GM23338 (cell line): ENCODE measurements at regions not wholly inside any gene's neighbourhood (a gene's known extent, or its start where the extent isn't known, plus 50 kb on each side); places are given as distances from the start of the nearest gene placed in this dataset.

ENCODE experiments used
- ATAC-seq: fragments of 200-7000 bp; cut with Tn5 transposase; 3 replicates; pipeline ENCODE4 v1.9.1; 2020
- DNase-seq: peaks from one replicate; pipeline ENCODE4 v3.0.0-alpha.2; 2015; ENCODE audit warnings: low spot score
- H2AFZ ChIP-seq: fragments of 200-600 bp; sonication (generic); 2 replicates; pipeline ENCODE4 v1.8.0; 2016; ENCODE audit warnings: antibody characterized with exemption, mild to moderate bottlenecking, moderate library complexity
- H3F3A ChIP-seq: fragments of 200-600 bp; sonication (generic); replicated peaks from 2 replicates; pipeline ENCODE4 v1.8.0; 2017; ENCODE audit warnings: antibody characterized with exemption, mixed run types, low read depth
- H3K27ac ChIP-seq: fragments of 200-600 bp; sonication (generic); 2 replicates; pipeline ENCODE4 v1.6.1; 2016; ENCODE audit warnings: low read depth
- H3K27me3 ChIP-seq: fragments of 200-600 bp; sonication (generic); 2 replicates; pipeline ENCODE4 v1.8.0; 2016; ENCODE audit warnings: mild to moderate bottlenecking, mixed run types, moderate library complexity; ENCODE audit not compliant: insufficient read depth
- H3K36me3 ChIP-seq: fragments of 200-600 bp; sonication (generic); 2 replicates; pipeline ENCODE4 v1.8.0; 2016; ENCODE audit warnings: mild to moderate bottlenecking; ENCODE audit not compliant: insufficient read depth
- H3K4me1 ChIP-seq: fragments of 200-600 bp; sonication (generic); 2 replicates; pipeline ENCODE4 v1.8.0; 2016; ENCODE audit warnings: mild to moderate bottlenecking, moderate library complexity; ENCODE audit not compliant: insufficient read depth
- H3K4me2 ChIP-seq: fragments of 200-600 bp; sonication (generic); 2 replicates; pipeline ENCODE4 v1.7.1; 2017; ENCODE audit warnings: mixed run types
- H3K4me3 ChIP-seq: fragments of 200-600 bp; sonication (generic); 2 replicates; pipeline ENCODE4 v1.6.1; 2016; ENCODE audit warnings: mixed run types
- H3K79me2 ChIP-seq: fragments of 200-600 bp; sonication (generic); replicated peaks from 2 replicates; pipeline ENCODE4 v1.8.0; 2017; ENCODE audit warnings: mild to moderate bottlenecking; ENCODE audit not compliant: insufficient read depth
- H3K9me2 ChIP-seq: fragments of 200-600 bp; sonication (generic); 2 replicates; pipeline ENCODE4 v1.8.0; 2017; ENCODE audit not compliant: insufficient read depth
- H4K20me1 ChIP-seq: fragments of 200-600 bp; sonication (generic); replicated peaks from 2 replicates; pipeline ENCODE4 v1.8.0; 2017; ENCODE audit warnings: mild to moderate bottlenecking; ENCODE audit not compliant: insufficient read depth
- H3K27ac Mint-ChIP-seq: 2 replicates; pipeline ENCODE4 v1.8.0; 2020; ENCODE audit warnings: inconsistent platforms, mild to moderate bottlenecking, moderate library complexity, mixed read lengths
- H3K27me3 Mint-ChIP-seq: 3 replicates; pipeline ENCODE4 v1.8.0; 2022; ENCODE audit warnings: low read depth, mild to moderate bottlenecking, moderate library complexity, mixed read lengths, inconsistent platforms; ENCODE audit not compliant: insufficient read depth, poor library complexity
- H3K36me3 Mint-ChIP-seq: 3 replicates; pipeline ENCODE4 v1.8.0; 2021; ENCODE audit warnings: low read depth, mild to moderate bottlenecking, inconsistent platforms, moderate library complexity, mixed read lengths
- H3K4me1 Mint-ChIP-seq: 3 replicates; pipeline ENCODE4 v1.8.0; 2020; ENCODE audit warnings: mild to moderate bottlenecking, inconsistent platforms, mixed read lengths
- H3K4me3 Mint-ChIP-seq: 3 replicates; pipeline ENCODE4 v1.8.0; 2021; ENCODE audit warnings: moderate library complexity, mild to moderate bottlenecking, inconsistent platforms, mixed read lengths
- H3K9me3 Mint-ChIP-seq: 3 replicates; pipeline ENCODE4 v1.8.0; 2020; ENCODE audit warnings: moderate library complexity, mild to moderate bottlenecking, inconsistent platforms, mixed read lengths
- CREB1 ChIP-seq: fragments of 250-450 bp; sonication (Bioruptor Pico); IDR thresholded peaks from 2 replicates; pipeline ENCODE4 v1.5.0; 2020; ENCODE audit warnings: low read depth, mild to moderate bottlenecking, moderate library complexity
- ETS1 ChIP-seq: IDR thresholded peaks from 2 replicates; pipeline ENCODE4 v1.6.1; 2016; ENCODE audit warnings: antibody characterized with exemption
- EZH2phosphoT487 ChIP-seq: fragments of 200-600 bp; sonication (generic); IDR thresholded peaks from one replicate; pipeline ENCODE4 v1.8.1; 2018; ENCODE audit warnings: antibody characterized with exemption; ENCODE audit not compliant: unreplicated experiment
- NANOG ChIP-seq: IDR thresholded peaks from 2 replicates; pipeline ENCODE4 v1.6.1; 2016; ENCODE audit warnings: antibody characterized with exemption, borderline replicate concordance
- REST ChIP-seq: IDR thresholded peaks from one replicate; pipeline ENCODE4 v1.6.1; 2018; ENCODE audit warnings: antibody characterized with exemption; ENCODE audit not compliant: unreplicated experiment
- ZNF114 ChIP-seq: fragments of 250-450 bp; sonication (Bioruptor Pico); IDR thresholded peaks from 2 replicates; pipeline ENCODE4 v1.5.0; 2020; ENCODE audit warnings: mild to moderate bottlenecking, moderate library complexity
- ZNF331 ChIP-seq: fragments of 250-450 bp; sonication (Bioruptor Pico); IDR thresholded peaks from 2 replicates; pipeline ENCODE4 v1.5.0; 2020; ENCODE audit warnings: low read depth, mild to moderate bottlenecking, moderate library complexity

GRCh38 chr5:61910771-61911170 is 395.2 kb upstream of the KIF2A start:
- DNase-seq (no peak), ATAC-seq (no peak)
- Histone ChIP-seq H3K36me3 (no peaks in the 10 kb centered on the region), H3K27me3 (no peaks in the 10 kb centered on the region), H4K20me1 (no peaks in the 10 kb centered on the region), H3F3A (no peaks in the 10 kb centered on the region), H3K27ac (no peak overlapping the region), H3K9me2 (no peaks in the 10 kb centered on the region; the same call in none of the 2 replicates), H3K4me2 (no peak overlapping the region), H3K79me2 (no peaks in the 10 kb centered on the region), H2AFZ (no peak overlapping the region), H3K4me1 (no peaks in the 10 kb centered on the region), H3K4me3 (no peak overlapping the region)
- peaks cover 2% of the 10 kb centered on the region for H3K27me3 Mint-ChIP-seq
- peaks cover 7% of the 10 kb centered on the region; the same call in 2 of the 3 replicates for H3K36me3 Mint-ChIP-seq
- no peak overlapping the region for H3K4me3 Mint-ChIP-seq
- H3K4me1 Mint-ChIP-seq = no peaks in the 10 kb centered on the region
- no peak for TF ChIP-seq REST
- no peak for TF ChIP-seq ZNF114
- TF ChIP-seq CREB1 (CRISPR knock-in tag) = no peak
- no peak for TF ChIP-seq NANOG
- TF ChIP-seq ZNF331 (CRISPR knock-in tag) = no peak
- H3K9me3 Mint-ChIP-seq = peaks cover 22% of the 10 kb centered on the region
- H3K27ac Mint-ChIP-seq = no peak overlapping the region

GRCh38 chr5:61912559-61912958 is 393.4 kb upstream of the KIF2A start:
- Mint-ChIP-seq H3K36me3 (peaks cover 7% of the 10 kb centered on the region; the same call in 2 of the 3 replicates), H3K27ac (no peak overlapping the region), H3K27me3 (no peaks in the 10 kb centered on the region), H3K4me1 (no peaks in the 10 kb centered on the region), H3K4me3 (no peak overlapping the region), H3K9me3 (peaks cover 22% of the 10 kb centered on the region)
- Histone ChIP-seq H3K79me2 (no peaks in the 10 kb centered on the region), H3K4me3 (no peak overlapping the region), H3K27ac (no peak overlapping the region), H3K4me2 (no peak overlapping the region), H3F3A (no peaks in the 10 kb centered on the region), H3K4me1 (no peaks in the 10 kb centered on the region), H4K20me1 (no peaks in the 10 kb centered on the region), H3K9me2 (no peaks in the 10 kb centered on the region; the same call in none of the 2 replicates), H3K27me3 (no peaks in the 10 kb centered on the region), H2AFZ (no peak overlapping the region), H3K36me3 (no peaks in the 10 kb centered on the region)
- DNase-seq = no peak
- ATAC-seq = no peak
- no peak for TF ChIP-seq EZH2phosphoT487
- no peak for TF ChIP-seq ETS1
- TF ChIP-seq REST = no peak
